GM12875 (cell line): ENCODE measurements at regions not wholly inside any gene's neighbourhood (a gene's known extent, or its start where the extent isn't known, plus 50 kb on each side); places are given as distances from the start of the nearest gene placed in this dataset.

Source experiments
- H3K4me3 ChIP-seq: one replicate; pipeline ENCODE4 v1.5.1; 2011; ENCODE audit warnings: low read depth, low read length, control low read depth
- TF ChIP-seq, protein P1 (sequence below): IDR thresholded peaks from 2 replicates; pipeline ENCODE4 v1.5.1; 2011; ENCODE audit warnings: low read depth, mild to moderate bottlenecking, control low read depth, inconsistent platforms, low read length, moderate library complexity, borderline replicate concordance; ENCODE audit not compliant: insufficient read depth

DNA sequence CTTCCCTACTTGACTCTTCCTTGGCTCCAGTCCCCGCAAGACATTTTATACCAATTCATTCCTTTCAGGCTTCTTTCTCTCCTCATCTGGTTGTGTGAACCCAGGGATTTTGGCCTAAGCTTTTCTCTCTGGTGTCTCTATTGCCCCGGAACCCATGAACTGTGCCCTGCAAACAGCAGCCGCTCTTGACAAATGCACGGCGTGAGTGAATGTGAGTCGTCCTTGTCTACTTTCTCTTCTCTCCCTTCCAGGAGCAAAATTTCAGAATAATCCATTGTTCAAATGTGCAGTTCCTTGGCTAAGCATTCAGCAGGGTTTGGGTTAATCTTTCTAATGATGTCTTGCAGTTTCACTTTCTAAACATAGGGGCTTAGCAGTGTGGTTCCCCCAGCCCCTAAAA lies 250.4 kb upstream of the IRX4 start:
- TF ChIP-seq, protein P1, sequence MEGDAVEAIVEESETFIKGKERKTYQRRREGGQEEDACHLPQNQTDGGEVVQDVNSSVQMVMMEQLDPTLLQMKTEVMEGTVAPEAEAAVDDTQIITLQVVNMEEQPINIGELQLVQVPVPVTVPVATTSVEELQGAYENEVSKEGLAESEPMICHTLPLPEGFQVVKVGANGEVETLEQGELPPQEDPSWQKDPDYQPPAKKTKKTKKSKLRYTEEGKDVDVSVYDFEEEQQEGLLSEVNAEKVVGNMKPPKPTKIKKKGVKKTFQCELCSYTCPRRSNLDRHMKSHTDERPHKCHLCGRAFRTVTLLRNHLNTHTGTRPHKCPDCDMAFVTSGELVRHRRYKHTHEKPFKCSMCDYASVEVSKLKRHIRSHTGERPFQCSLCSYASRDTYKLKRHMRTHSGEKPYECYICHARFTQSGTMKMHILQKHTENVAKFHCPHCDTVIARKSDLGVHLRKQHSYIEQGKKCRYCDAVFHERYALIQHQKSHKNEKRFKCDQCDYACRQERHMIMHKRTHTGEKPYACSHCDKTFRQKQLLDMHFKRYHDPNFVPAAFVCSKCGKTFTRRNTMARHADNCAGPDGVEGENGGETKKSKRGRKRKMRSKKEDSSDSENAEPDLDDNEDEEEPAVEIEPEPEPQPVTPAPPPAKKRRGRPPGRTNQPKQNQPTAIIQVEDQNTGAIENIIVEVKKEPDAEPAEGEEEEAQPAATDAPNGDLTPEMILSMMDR: no peak
- H3K4me3 ChIP-seq: no peak overlapping the region

DNA sequence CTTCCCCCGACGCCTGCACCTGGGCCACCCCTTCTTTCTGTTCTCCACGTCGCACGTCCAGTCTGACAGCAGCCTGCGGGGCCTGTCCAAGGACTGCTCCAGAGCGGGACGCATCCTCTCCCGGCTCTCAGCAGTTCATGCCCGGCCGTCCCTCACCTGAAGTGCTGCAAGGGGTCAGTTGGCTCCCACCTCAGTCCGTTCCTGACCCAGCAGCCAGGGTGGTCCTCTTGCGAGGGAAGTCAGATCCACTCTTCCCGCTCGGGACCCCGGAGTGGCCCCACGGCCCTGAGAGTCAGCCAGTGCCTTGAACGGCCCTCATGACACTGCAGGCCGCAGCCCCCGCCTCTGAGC lies 249.7 kb upstream of the IRX4 start:
- TF ChIP-seq, protein P1: no peak

DNA sequence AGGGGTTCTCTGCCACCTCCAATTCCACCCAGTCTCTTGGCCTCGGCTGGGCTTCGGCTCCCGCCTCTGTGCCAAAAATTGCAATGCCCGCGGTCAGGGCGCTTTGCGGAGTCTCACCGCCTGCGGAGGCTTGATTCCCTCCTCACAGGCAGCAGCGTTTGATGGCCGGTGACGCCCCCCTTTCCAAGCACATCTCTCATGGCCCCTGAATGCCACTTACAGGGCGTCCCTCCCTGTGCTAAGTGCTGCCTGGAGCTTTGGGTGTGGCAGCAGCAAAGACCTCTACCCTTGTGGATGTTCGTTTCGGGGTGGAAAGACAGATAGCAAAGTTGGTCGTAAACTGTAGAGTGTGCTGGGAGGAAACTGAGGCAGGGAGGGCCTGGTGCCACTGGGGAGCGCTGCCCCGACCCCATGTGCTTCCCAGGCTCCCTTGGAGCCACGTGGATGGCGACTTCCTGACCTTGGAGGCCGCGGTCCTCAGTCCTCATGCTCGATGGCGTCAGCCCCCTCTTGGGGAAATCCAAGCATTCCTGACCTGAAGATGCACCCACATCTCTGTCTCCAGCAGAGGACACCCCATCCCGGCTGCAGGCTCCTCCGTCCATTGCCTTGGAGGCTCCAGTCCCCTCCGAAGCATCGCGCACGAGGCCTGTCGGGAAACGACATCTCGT lies 249.2 kb upstream of the IRX4 start:
- no peak overlapping the region for H3K4me3 ChIP-seq
- TF ChIP-seq, protein P1: no peak

More for the DNA sequence above, 249.7 kb upstream of the IRX4 start:
- no peak overlapping the region for H3K4me3 ChIP-seq

DNA sequence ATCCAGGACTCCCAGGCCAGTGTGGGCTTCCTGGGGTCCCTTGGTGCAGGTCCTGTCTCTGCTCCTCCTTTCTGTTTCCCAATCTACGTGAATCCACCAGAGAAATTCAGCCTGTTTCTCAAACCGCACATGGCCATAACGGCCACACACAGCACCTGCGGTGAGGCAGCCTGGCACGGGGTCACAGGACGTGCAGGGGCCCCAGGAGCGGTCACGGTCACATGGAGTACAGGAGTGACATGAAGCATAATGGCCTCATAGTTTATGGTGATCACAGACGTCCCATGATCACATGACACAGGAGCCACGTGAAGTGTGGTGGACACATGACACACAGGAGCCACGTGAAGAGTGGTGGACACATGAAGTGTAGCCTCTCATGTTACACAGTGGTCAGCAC lies 248.5 kb upstream of the IRX4 start:
- TF ChIP-seq, protein P1: no peak
- H3K4me3 ChIP-seq: no peak overlapping the region

DNA sequence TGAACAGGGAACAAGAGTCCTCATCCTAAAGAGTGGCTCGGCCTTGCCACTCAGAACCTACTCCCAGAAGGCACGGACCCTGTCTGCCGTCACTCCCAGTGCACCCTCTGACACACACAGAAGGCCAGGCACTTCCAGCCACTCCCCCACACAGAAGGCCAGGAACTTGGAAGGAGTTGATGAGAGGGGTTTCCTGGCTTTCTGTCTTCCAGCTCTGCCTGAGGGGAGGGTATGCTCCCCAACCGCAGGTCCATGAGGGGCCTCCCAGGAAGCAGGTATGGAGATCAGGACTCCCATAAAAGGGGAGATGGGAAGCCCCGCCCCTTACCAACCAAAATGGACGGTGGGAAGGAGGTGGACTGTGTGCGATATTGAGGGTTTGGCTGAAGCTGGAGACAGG lies 247.6 kb upstream of the IRX4 start:
- TF ChIP-seq, protein P1: no peak

DNA sequence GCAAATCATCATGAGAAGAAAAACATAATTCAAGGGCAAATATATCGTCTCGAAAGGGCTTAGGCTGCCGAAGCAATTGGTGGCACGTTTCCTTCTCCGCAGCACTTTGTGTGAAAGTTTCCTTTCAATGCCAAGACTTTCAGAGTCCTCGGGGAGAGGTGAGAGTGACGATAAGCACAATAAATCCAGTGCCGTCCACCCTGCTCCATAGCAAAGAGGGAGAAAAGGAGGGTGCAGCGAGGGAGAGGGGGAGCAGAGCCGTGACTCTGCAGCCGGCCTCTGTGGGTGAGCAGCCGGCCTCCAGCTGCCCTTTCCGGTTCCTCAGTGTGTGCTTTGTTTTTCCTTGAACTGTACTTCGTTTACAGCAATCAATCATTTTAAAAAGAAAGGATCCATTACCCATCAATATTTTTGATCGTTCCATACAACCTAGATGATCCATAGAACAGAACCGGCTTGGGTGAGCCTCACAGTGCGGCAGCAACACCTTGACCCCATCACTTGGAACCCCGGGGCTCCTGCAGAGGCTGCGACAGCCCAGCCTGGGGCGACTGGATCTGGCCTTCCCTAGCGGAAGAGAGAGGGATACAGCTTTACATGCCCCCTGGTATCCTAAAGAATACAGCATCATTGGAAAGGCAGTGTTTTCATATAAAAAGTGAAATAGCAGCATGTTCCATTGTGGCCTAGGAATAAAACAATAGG lies 247.0 kb upstream of the IRX4 start:
- H3K4me3 ChIP-seq: no peak overlapping the region
- TF ChIP-seq, protein P1: no peak

More for the DNA sequence above, 247.6 kb upstream of the IRX4 start:
- H3K4me3 ChIP-seq: no peak overlapping the region

DNA sequence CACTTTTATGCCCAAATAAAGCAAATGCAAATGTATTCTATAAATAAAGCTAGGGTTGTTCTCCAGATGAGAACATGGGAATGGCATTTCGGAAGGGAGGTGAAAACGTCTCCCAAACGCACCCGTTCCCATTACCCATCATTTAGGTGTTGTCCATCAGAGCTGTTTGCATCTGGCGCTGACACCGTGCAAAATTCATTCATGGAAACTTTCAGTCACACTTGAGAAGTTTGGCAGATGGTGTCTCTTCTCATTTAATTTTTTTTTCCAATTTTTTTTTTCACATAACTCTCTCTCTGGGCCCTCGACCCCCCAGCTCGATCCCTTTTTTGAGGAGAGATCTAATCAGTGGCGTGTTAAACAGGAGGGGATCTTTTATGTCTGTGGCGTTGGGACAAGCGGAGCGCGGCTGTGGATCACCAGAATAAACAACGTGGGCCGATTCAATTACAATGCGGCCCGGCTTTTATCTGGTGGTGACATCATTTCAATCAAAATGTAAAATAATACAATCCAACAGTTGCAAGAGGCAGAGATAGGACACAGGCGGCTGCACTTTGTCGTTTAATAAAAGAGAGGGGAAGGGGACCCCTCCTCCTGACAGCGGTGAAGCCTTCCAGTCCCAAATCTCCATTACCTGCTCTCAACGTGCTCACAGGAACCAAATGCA lies 246.1 kb upstream of the IRX4 start:
- H3K4me3 ChIP-seq: no peak overlapping the region
- TF ChIP-seq, protein P1: no peak
